ENCODE measurements at regions not wholly inside any gene's neighbourhood (a gene's known extent, or its start where the extent isn't known, plus 50 kb on each side); places are given as distances from the start of the nearest gene placed in this dataset.
"Not testable (repeated sequence)": the region's sequence is repeated elsewhere in the genome, so short reads cannot be mapped to it uniquely, and the experiment has no call there.

GRCh38 chr2:10198482-10198881 lies 75.9 kb downstream of the RRM2 start:
- not testable (repeated sequence) for DNase-seq (ENCODE audit: low read depth, low spot score)

- DNase-seq (ENCODE audit: low read depth, low spot score): no peak
Measured at GRCh38 chr2:10201201-10201600, 78.7 kb downstream of the RRM2 start.

GRCh38 chr2:10202131-10202665 lies 79.7 kb downstream of the RRM2 start:
- DNase-seq (ENCODE audit: low read depth, low spot score): peak; percentile 46

- DNase-seq (ENCODE audit: low read depth, low spot score): peak; percentile 34
Measured at GRCh38 chr2:10204326-10205161, 82.0 kb downstream of the RRM2 start.

GRCh38 chr2:10205162-10205475 lies 82.6 kb downstream of the RRM2 start:
- no peak for DNase-seq (ENCODE audit: low read depth, low spot score)

- DNase-seq (ENCODE audit: low read depth, low spot score): no peak
Measured at GRCh38 chr2:10208736-10209135, 86.2 kb downstream of the RRM2 start.

GRCh38 chr2:10209406-10209935 lies 86.9 kb downstream of the RRM2 start:
- no peak for DNase-seq (ENCODE audit: low read depth, low spot score)

GRCh38 chr2:10210336-10210735 lies 87.8 kb downstream of the RRM2 start:
- no peak for DNase-seq (ENCODE audit: low read depth, low spot score)

GRCh38 chr2:10211844-10212422 lies 89.4 kb downstream of the RRM2 start:
- no peak for DNase-seq (ENCODE audit: low read depth, low spot score)

- DNase-seq (ENCODE audit: low read depth, low spot score): no peak
Measured at GRCh38 chr2:10212827-10213226, 89.9 kb upstream of the HPCAL1 start.

- no peak for DNase-seq (ENCODE audit: low read depth, low spot score)
Measured at GRCh38 chr2:10214179-10214578, 88.5 kb upstream of the HPCAL1 start.

- DNase-seq (ENCODE audit: low read depth, low spot score): no peak
Measured at GRCh38 chr2:10215393-10215935, 87.2 kb upstream of the HPCAL1 start.

- peak; percentile 46 for DNase-seq (ENCODE audit: low read depth, low spot score)
Measured at GRCh38 chr2:10216677-10217488, 85.8 kb upstream of the HPCAL1 start.

GRCh38 chr2:10217489-10218435 lies 84.9 kb upstream of the HPCAL1 start:
- DNase-seq (ENCODE audit: low read depth, low spot score): no peak

- DNase-seq (ENCODE audit: low read depth, low spot score): no peak
Measured at GRCh38 chr2:10220045-10220901, 82.4 kb upstream of the HPCAL1 start.

GRCh38 chr2:10220902-10221391 lies 81.8 kb upstream of the HPCAL1 start:
- peak; percentile 43 for DNase-seq (ENCODE audit: low read depth, low spot score)

GRCh38 chr2:10221443-10221842 lies 81.3 kb upstream of the HPCAL1 start:
- no peak for DNase-seq (ENCODE audit: low read depth, low spot score)

- DNase-seq (ENCODE audit: low read depth, low spot score): no peak
Measured at GRCh38 chr2:10221976-10222870, 80.5 kb upstream of the HPCAL1 start.
